ENCODE measurements at regions not wholly inside any gene's neighbourhood (a gene's known extent, or its start where the extent isn't known, plus 50 kb on each side); places are given as distances from the start of the nearest gene placed in this dataset.

DNA sequence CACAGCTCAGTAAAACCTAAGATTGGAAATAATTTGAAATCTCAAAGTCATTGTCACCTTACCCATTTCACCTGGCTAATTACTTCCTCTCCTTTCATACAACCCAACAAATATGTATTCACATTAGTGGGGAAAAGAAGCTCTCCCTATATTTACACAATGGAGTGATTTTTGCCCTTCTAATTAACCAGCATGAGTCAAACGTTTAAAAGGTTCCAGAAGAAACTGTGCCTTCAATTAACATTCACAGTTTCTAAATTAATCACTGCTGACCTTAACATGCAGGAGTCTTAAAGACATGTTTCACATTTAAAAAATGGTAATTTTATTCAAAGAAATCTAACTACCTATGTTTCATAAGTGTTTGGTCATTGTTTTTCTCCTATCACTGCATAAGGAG is 254.6 kb downstream of the CBLL2 start (continued):
- TF ChIP-seq, protein P1, sequence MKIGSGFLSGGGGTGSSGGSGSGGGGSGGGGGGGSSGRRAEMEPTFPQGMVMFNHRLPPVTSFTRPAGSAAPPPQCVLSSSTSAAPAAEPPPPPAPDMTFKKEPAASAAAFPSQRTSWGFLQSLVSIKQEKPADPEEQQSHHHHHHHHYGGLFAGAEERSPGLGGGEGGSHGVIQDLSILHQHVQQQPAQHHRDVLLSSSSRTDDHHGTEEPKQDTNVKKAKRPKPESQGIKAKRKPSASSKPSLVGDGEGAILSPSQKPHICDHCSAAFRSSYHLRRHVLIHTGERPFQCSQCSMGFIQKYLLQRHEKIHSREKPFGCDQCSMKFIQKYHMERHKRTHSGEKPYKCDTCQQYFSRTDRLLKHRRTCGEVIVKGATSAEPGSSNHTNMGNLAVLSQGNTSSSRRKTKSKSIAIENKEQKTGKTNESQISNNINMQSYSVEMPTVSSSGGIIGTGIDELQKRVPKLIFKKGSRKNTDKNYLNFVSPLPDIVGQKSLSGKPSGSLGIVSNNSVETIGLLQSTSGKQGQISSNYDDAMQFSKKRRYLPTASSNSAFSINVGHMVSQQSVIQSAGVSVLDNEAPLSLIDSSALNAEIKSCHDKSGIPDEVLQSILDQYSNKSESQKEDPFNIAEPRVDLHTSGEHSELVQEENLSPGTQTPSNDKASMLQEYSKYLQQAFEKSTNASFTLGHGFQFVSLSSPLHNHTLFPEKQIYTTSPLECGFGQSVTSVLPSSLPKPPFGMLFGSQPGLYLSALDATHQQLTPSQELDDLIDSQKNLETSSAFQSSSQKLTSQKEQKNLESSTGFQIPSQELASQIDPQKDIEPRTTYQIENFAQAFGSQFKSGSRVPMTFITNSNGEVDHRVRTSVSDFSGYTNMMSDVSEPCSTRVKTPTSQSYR (CRISPR knock-in tag; IDR thresholded peaks at IDR 0.05), result no peak
- TF ChIP-seq RELA (CRISPR knock-in tag; IDR thresholded peaks at IDR 0.05; ENCODE audit: borderline replicate concordance), result no peak

DNA sequence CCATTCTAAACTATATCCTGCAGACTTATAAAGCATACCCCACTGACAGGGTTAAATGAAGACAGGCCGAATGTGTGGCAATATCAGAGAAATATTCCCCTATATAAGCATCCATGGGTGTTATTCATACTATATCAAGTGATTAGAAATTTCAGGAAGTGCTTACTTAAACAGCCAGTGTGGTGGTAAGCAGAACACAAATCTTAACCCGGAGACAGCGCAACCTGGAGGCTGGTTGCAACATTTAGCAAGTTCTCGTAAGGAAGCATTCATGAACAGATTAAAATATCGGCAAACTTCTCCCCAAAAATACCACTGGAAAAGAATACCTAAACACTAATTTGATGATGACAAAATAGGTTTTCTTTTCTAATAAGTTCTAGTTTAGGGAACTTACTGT is 261.2 kb downstream of the CBLL2 start:
- no peaks in the 10 kb centered on the region for H3K9me3 Mint-ChIP-seq

DNA sequence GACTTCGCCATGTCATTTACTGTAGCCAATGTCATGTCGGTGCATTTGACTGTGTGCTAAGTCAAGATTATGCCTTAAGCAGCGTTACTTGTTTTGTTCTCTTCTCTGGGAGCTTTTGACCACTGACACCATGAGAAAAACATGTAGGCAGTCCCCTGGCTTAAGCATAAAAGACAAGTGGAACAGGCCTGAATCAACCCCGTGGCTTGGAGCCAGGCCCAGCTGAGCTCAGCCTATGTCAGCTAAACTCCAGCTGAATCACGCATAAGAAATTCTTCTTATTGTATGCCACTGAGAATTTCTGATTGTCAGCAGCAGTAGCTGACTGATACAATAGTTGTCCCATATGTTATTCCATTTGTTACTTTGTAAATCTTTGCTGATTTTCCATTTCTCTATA is 261.9 kb downstream of the CBLL2 start:
- H3K4me3 Mint-ChIP-seq, result no peak overlapping the region
- DNase-seq (ENCODE audit: low spot score), result no peak
- ChIA-PET POLR2A (no interaction called here), CTCF (no interaction called here)
- H3K27ac Mint-ChIP-seq, result no peak overlapping the region
- no peaks in the 10 kb centered on the region for H3K9me3 Mint-ChIP-seq
- H3K36me3 Mint-ChIP-seq, result no peaks in the 10 kb centered on the region
- peaks cover 16% of the 10 kb centered on the region for H3K4me1 Mint-ChIP-seq
- TF ChIP-seq MXD4 (CRISPR knock-in tag; IDR thresholded peaks at IDR 0.05; ENCODE audit: borderline replicate concordance), result no peak
- TF ChIP-seq NFYB (CRISPR knock-in tag; conservative IDR thresholded peaks at IDR 0.05; ENCODE audit: low read depth), result no peak
- TF ChIP-seq, protein P2, sequence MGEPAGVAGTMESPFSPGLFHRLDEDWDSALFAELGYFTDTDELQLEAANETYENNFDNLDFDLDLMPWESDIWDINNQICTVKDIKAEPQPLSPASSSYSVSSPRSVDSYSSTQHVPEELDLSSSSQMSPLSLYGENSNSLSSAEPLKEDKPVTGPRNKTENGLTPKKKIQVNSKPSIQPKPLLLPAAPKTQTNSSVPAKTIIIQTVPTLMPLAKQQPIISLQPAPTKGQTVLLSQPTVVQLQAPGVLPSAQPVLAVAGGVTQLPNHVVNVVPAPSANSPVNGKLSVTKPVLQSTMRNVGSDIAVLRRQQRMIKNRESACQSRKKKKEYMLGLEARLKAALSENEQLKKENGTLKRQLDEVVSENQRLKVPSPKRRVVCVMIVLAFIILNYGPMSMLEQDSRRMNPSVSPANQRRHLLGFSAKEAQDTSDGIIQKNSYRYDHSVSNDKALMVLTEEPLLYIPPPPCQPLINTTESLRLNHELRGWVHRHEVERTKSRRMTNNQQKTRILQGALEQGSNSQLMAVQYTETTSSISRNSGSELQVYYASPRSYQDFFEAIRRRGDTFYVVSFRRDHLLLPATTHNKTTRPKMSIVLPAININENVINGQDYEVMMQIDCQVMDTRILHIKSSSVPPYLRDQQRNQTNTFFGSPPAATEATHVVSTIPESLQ (CRISPR knock-in tag; IDR thresholded peaks at IDR 0.05), result no peak
- no peak for ATAC-seq
- no peaks in the 10 kb centered on the region; the same call in 1 of the 2 replicates for H3K27me3 Mint-ChIP-seq (ENCODE audit: low read depth)

More for the DNA sequence above, 261.2 kb downstream of the CBLL2 start:
- ChIA-PET POLR2A (no interaction called here), CTCF (no interaction called here)
- no peak for TF ChIP-seq ETV6 (CRISPR knock-in tag; IDR thresholded peaks at IDR 0.05)
- TF ChIP-seq, protein P3, sequence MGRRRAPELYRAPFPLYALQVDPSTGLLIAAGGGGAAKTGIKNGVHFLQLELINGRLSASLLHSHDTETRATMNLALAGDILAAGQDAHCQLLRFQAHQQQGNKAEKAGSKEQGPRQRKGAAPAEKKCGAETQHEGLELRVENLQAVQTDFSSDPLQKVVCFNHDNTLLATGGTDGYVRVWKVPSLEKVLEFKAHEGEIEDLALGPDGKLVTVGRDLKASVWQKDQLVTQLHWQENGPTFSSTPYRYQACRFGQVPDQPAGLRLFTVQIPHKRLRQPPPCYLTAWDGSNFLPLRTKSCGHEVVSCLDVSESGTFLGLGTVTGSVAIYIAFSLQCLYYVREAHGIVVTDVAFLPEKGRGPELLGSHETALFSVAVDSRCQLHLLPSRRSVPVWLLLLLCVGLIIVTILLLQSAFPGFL (CRISPR knock-in tag; IDR thresholded peaks at IDR 0.05; ENCODE audit: borderline replicate concordance), result no peak
- TF ChIP-seq, protein P4, sequence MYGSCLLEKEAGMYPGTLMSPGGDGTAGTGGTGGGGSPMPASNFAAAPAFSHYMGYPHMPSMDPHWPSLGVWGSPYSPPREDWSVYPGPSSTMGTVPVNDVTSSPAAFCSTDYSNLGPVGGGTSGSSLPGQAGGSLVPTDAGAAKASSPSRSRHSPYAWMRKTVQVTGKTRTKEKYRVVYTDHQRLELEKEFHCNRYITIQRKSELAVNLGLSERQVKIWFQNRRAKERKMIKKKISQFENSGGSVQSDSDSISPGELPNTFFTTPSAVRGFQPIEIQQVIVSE (CRISPR knock-in tag; IDR thresholded peaks at IDR 0.05; ENCODE audit: borderline replicate concordance), result no peak
- TF ChIP-seq ATF1 (CRISPR knock-in tag; IDR thresholded peaks at IDR 0.05), result no peak
- TF ChIP-seq TEAD4 (CRISPR knock-in tag; IDR thresholded peaks at IDR 0.05), result no peak
- no peak for TF ChIP-seq NR1H2 (CRISPR knock-in tag; IDR thresholded peaks at IDR 0.05)
- TF ChIP-seq, protein P5, sequence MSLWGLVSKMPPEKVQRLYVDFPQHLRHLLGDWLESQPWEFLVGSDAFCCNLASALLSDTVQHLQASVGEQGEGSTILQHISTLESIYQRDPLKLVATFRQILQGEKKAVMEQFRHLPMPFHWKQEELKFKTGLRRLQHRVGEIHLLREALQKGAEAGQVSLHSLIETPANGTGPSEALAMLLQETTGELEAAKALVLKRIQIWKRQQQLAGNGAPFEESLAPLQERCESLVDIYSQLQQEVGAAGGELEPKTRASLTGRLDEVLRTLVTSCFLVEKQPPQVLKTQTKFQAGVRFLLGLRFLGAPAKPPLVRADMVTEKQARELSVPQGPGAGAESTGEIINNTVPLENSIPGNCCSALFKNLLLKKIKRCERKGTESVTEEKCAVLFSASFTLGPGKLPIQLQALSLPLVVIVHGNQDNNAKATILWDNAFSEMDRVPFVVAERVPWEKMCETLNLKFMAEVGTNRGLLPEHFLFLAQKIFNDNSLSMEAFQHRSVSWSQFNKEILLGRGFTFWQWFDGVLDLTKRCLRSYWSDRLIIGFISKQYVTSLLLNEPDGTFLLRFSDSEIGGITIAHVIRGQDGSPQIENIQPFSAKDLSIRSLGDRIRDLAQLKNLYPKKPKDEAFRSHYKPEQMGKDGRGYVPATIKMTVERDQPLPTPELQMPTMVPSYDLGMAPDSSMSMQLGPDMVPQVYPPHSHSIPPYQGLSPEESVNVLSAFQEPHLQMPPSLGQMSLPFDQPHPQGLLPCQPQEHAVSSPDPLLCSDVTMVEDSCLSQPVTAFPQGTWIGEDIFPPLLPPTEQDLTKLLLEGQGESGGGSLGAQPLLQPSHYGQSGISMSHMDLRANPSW (CRISPR knock-in tag; conservative IDR thresholded peaks at IDR 0.05; ENCODE audit: low read depth), result no peak
- Mint-ChIP-seq H3K4me3 (no peak overlapping the region), H3K36me3 (no peaks in the 10 kb centered on the region), H3K27ac (no peak overlapping the region), H3K27me3 (ENCODE audit: low read depth) (no peaks in the 10 kb centered on the region; the same call in 1 of the 2 replicates), H3K4me1 (peaks cover 16% of the 10 kb centered on the region)
- peak; percentile 10 for DNase-seq (ENCODE audit: low spot score)
- ATAC-seq, result peak; percentile 32; the same call in 1 of the 2 replicates

Data from WTC11 (cell line).